Testis (tissue), 2 donors: ENCODE measurements at regions not wholly inside any gene's neighbourhood (a gene's known extent, or its start where the extent isn't known, plus 50 kb on each side); places are given as distances from the start of the nearest gene placed in this dataset.

Experiments
- POLR2A ChIP-seq: fragments of 450-650 bp; IDR thresholded peaks from one replicate; pipeline ENCODE4 v1.6.1; 2017; ENCODE audit warnings: antibody characterized with exemption, mild to moderate bottlenecking, moderate library complexity
- TF ChIP-seq, protein P1 (sequence below), 3 experiments: fragments of 450-650 bp in 2 of 3; fragments of 200-600 bp in 1 of 3; sonication (generic) in 1 of 3; IDR thresholded peaks; one replicate each; pipeline ENCODE4 v1.5.1; 2016 to 2019; ENCODE audit warnings: antibody characterized with exemption in 3 of 3, mild to moderate bottlenecking in 2 of 3, moderate library complexity in 1 of 3

- TF ChIP-seq, protein P1, sequence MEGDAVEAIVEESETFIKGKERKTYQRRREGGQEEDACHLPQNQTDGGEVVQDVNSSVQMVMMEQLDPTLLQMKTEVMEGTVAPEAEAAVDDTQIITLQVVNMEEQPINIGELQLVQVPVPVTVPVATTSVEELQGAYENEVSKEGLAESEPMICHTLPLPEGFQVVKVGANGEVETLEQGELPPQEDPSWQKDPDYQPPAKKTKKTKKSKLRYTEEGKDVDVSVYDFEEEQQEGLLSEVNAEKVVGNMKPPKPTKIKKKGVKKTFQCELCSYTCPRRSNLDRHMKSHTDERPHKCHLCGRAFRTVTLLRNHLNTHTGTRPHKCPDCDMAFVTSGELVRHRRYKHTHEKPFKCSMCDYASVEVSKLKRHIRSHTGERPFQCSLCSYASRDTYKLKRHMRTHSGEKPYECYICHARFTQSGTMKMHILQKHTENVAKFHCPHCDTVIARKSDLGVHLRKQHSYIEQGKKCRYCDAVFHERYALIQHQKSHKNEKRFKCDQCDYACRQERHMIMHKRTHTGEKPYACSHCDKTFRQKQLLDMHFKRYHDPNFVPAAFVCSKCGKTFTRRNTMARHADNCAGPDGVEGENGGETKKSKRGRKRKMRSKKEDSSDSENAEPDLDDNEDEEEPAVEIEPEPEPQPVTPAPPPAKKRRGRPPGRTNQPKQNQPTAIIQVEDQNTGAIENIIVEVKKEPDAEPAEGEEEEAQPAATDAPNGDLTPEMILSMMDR (IDR thresholded peaks at IDR 0.05), result no peak
- no peak for TF ChIP-seq POLR2A
Measured at GRCh38 chr12:114579389-114579788, 104.6 kb downstream of the TBX3 start.
